ENCODE measurements at regions not wholly inside any gene's neighbourhood (a gene's known extent, or its start where the extent isn't known, plus 50 kb on each side); places are given as distances from the start of the nearest gene placed in this dataset.

DNA sequence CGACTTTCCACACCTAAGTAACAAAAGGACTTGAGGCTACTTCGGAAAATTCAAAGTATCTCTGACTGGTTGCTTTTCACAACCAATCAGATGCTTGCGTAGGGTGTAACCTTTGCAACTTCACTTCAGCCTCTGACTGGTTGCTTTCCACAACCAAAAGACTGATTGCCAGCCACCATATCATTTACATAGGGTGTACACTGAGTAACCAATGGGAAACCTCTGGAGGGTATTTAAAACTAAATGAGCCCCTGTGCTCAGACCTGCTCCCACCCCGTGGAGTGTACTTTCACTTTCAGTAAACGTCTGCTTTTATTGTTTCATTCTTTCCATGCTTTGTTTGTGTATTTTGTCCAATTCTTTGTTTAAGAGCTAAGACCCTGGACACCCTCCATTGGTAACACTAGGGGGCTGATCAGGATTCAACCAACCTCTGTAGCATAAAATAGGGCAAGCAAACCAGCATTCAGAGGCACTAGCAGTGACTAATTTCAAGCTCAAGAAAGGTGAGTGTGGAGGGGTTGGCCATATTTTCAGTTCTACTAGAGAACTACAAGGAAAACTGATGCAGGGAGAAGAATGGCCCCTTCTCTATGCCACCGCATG lies 390.8 kb downstream of the POM121L12 start:
- TF ChIP-seq, protein P1, sequence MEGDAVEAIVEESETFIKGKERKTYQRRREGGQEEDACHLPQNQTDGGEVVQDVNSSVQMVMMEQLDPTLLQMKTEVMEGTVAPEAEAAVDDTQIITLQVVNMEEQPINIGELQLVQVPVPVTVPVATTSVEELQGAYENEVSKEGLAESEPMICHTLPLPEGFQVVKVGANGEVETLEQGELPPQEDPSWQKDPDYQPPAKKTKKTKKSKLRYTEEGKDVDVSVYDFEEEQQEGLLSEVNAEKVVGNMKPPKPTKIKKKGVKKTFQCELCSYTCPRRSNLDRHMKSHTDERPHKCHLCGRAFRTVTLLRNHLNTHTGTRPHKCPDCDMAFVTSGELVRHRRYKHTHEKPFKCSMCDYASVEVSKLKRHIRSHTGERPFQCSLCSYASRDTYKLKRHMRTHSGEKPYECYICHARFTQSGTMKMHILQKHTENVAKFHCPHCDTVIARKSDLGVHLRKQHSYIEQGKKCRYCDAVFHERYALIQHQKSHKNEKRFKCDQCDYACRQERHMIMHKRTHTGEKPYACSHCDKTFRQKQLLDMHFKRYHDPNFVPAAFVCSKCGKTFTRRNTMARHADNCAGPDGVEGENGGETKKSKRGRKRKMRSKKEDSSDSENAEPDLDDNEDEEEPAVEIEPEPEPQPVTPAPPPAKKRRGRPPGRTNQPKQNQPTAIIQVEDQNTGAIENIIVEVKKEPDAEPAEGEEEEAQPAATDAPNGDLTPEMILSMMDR (IDR thresholded peaks at IDR 0.05) = no peak
- TF ChIP-seq POLR2A (IDR thresholded peaks at IDR 0.05) (no peak), POLR2AphosphoS5 (IDR thresholded peaks at IDR 0.05) (no peak), EP300 (IDR thresholded peaks at IDR 0.05) (no peak)
